IMR-90 (cell line): ENCODE measurements at regions not wholly inside any gene's neighbourhood (a gene's known extent, or its start where the extent isn't known, plus 50 kb on each side); places are given as distances from the start of the nearest gene placed in this dataset.

Experiments used
- ATAC-seq: fragments of 200-7000 bp; cut with Tn5 transposase; 2 replicates; pipeline ENCODE4 v1.9.1; 2020; ENCODE audit warnings: low read depth, mild to moderate bottlenecking, moderate library complexity
- BruUV-seq: library from RNA; stranded (reverse); fragments of 400-500 nt; replicated peaks from 2 replicates; lab custom pipeline; 2021; lab: Mats Ljungman, UMichigan
- CTCF ChIA-PET: fragments of 300-600 bp; formaldehyde crosslinking; extraction: SDS; loops from one replicate; lab custom pipeline; 2021; ENCODE audit warnings: antibody characterized with exemption; lab: Yijun Ruan, JAX
- POLR2A ChIA-PET: fragments of 300-600 bp; sonication (Branson Sonifier 250); formaldehyde crosslinking; loops from one replicate; lab custom pipeline; 2022; ENCODE audit warnings: antibody characterized with exemption; ENCODE audit not compliant: unreplicated experiment; lab: Charles Lee
- DNase-seq: peaks from one replicate; pipeline ENCODE4 v3.0.0; 2013
- H2AFZ ChIP-seq: replicated peaks from 2 replicates; pipeline ENCODE3; 2013; ENCODE audit warnings: low read length, mild to moderate bottlenecking; ENCODE audit not compliant: poor library complexity
- H2AK5ac ChIP-seq: 2 replicates; pipeline ENCODE4 v1.6.1; 2013; ENCODE audit warnings: low read depth, low read length, inconsistent platforms
- H2AK9ac ChIP-seq: replicated peaks from 2 replicates; pipeline ENCODE3; 2013; ENCODE audit warnings: mild to moderate bottlenecking, low read depth, low read length, moderate library complexity; ENCODE audit not compliant: poor library complexity
- H2BK120ac ChIP-seq: 2 replicates; pipeline ENCODE4 v1.6.1; 2013; ENCODE audit warnings: low read depth, low read length, inconsistent platforms
- H2BK15ac ChIP-seq: 3 replicates; pipeline ENCODE4 v1.6.1; 2013; ENCODE audit warnings: low read depth, low read length, inconsistent platforms
- H2BK20ac ChIP-seq: 2 replicates; pipeline ENCODE4 v1.6.1; 2013; ENCODE audit warnings: low read depth, mild to moderate bottlenecking, inconsistent platforms, low read length, moderate library complexity
- H2BK5ac ChIP-seq: 2 replicates; pipeline ENCODE4 v1.6.1; 2013; ENCODE audit warnings: mild to moderate bottlenecking, low read depth, low read length, inconsistent platforms; ENCODE audit not compliant: poor library complexity, severe bottlenecking
- H3K14ac ChIP-seq: replicated peaks from 2 replicates; pipeline ENCODE4 v1.6.1; 2013; ENCODE audit warnings: low read depth, low read length, inconsistent platforms
- H3K18ac ChIP-seq: 2 replicates; pipeline ENCODE4 v1.6.1; 2013; ENCODE audit warnings: low read depth, low read length, control low read depth
- H3K23ac ChIP-seq: 2 replicates; pipeline ENCODE4 v1.6.1; 2013; ENCODE audit warnings: low read depth, low read length, inconsistent platforms
- H3K27ac ChIP-seq: 2 replicates; pipeline ENCODE4 v1.5.1; 2013; ENCODE audit warnings: mild to moderate bottlenecking, control low read depth, low read length; ENCODE audit not compliant: insufficient read depth
- H3K27me3 ChIP-seq: 2 replicates; pipeline ENCODE4 v1.6.1; 2013; ENCODE audit warnings: low read length; ENCODE audit not compliant: control insufficient read depth, insufficient read depth
- H3K36me3 ChIP-seq: 2 replicates; pipeline ENCODE4 v1.6.1; 2013; ENCODE audit warnings: low read length, mixed read lengths; ENCODE audit not compliant: control insufficient read depth, insufficient read depth
- H3K4ac ChIP-seq: 2 replicates; pipeline ENCODE4 v1.6.1; 2013; ENCODE audit warnings: low read depth, low read length, inconsistent platforms
- H3K4me1 ChIP-seq: 2 replicates; pipeline ENCODE4 v1.6.1; 2013; ENCODE audit warnings: low read length, mixed read lengths; ENCODE audit not compliant: control insufficient read depth, insufficient read depth
- H3K4me2 ChIP-seq: 2 replicates; pipeline ENCODE4 v1.6.1; 2013; ENCODE audit warnings: low read depth, mild to moderate bottlenecking, control low read depth, low read length, moderate library complexity
- H3K4me3 ChIP-seq: 2 replicates; pipeline ENCODE4 v1.5.1; 2013; ENCODE audit warnings: low read depth, mild to moderate bottlenecking, control low read depth, low read length, moderate library complexity; ENCODE audit not compliant: insufficient read depth
- H3K56ac ChIP-seq: 2 replicates; pipeline ENCODE4 v1.6.1; 2013; ENCODE audit warnings: low read length, inconsistent platforms; ENCODE audit not compliant: insufficient read depth; ENCODE audit errors: extremely low read depth
- H3K79me1 ChIP-seq, 2 experiments: 2 replicates each; pipeline ENCODE4 v1.6.1; 2013; ENCODE audit warnings: low read length in 2 of 2, inconsistent platforms in 1 of 2, low read depth in 1 of 2
- H3K9ac ChIP-seq: 2 replicates; pipeline ENCODE4 v1.6.1; 2013; ENCODE audit warnings: low read depth, low read length, control low read depth
- H3K9me1 ChIP-seq: 2 replicates; pipeline ENCODE4 v1.6.1; 2013; ENCODE audit warnings: low read length, inconsistent platforms; ENCODE audit not compliant: insufficient read depth
- H3K9me3 ChIP-seq: 2 replicates; pipeline ENCODE4 v1.6.1; 2013; ENCODE audit warnings: low read length; ENCODE audit not compliant: control insufficient read depth, insufficient read depth
- H4K20me1 ChIP-seq: 2 replicates; pipeline ENCODE4 v1.6.1; 2013; ENCODE audit warnings: low read length, inconsistent platforms; ENCODE audit not compliant: insufficient read depth
- H4K5ac ChIP-seq: 2 replicates; pipeline ENCODE4 v1.6.1; 2013; ENCODE audit warnings: mild to moderate bottlenecking, low read depth, low read length, control low read depth
- H4K8ac ChIP-seq, 2 experiments: 2 replicates each; pipeline ENCODE4 v1.6.1; 2013; ENCODE audit warnings: low read depth in 2 of 2, low read length in 2 of 2, control low read depth in 1 of 2, inconsistent platforms in 1 of 2
- H4K91ac ChIP-seq: 2 replicates; pipeline ENCODE4 v1.6.1; 2013; ENCODE audit warnings: low read depth, low read length, inconsistent platforms; ENCODE audit not compliant: insufficient read depth
- CEBPB ChIP-seq: IDR thresholded peaks from 2 replicates; pipeline ENCODE4 v1.6.1; 2012; ENCODE audit warnings: low read depth, low read length, improper control_type of control experiment
- CHD1 ChIP-seq: IDR thresholded peaks from 2 replicates; pipeline ENCODE4 v1.6.1; 2012; ENCODE audit warnings: low read depth, low read length, improper control_type of control experiment
- CTCF ChIP-seq: conservative IDR thresholded peaks from 2 replicates; pipeline ENCODE4 v1.5.1; 2012; ENCODE audit warnings: mild to moderate bottlenecking, low read depth, low read length, improper control_type of control experiment
- FOS ChIP-seq: fragments of 150-350 bp; IDR thresholded peaks from 2 replicates; pipeline ENCODE4 v1.6.1; 2016; ENCODE audit warnings: low read depth, low read length
- NFE2L2 ChIP-seq: fragments of 150-350 bp; IDR thresholded peaks from 2 replicates; pipeline ENCODE4 v1.6.1; 2016; ENCODE audit warnings: low read depth, mild to moderate bottlenecking, low read length
- POLR2A ChIP-seq: IDR thresholded peaks from 2 replicates; pipeline ENCODE4 v1.6.1; 2012; ENCODE audit warnings: mild to moderate bottlenecking, low read depth, low read length
- SMC3 ChIP-seq: fragments of 150-350 bp; IDR thresholded peaks from 2 replicates; pipeline ENCODE4 v1.6.1; 2016; ENCODE audit warnings: low read depth, mild to moderate bottlenecking, antibody characterized with exemption, low read length, moderate library complexity
- WGBS, 2 experiments: methylation state at CpG; one replicate each; pipeline versions ENCODE4 v1.1.5 to v1.1.7; 2013; ENCODE audit warnings: missing lambda C conversion rate in 2 of 2; ENCODE audit not compliant: insufficient read length in 1 of 2; ENCODE audit errors: extremely low coverage in 2 of 2; 5-methylcytosine and 5-hydroxymethylcytosine counted together
- dilution Hi-C: fragments of 300-500 bp; cut with HindIII; formaldehyde crosslinking; loops from one replicate; pipeline ENCODE4 v1.14.3; 2018; ENCODE audit warnings: low sequenced_read_pairs; ENCODE audit not compliant: unreplicated experiment
- in situ Hi-C: fragments of 300-500 bp; cut with MboI; formaldehyde crosslinking; loops from 3 replicates; pipeline ENCODE4 v1.14.3; 2019; ENCODE audit warnings: low sequenced_read_pairs, inconsistent platforms, mixed read lengths
- intact Hi-C: fragments of 100-400 bp; cut with micrococcal nuclease; formaldehyde crosslinking; loops from 2 replicates; pipeline ENCODE4 v1.10.0; 2022

GRCh38 chr4:81688085-81688484 is 216.4 kb upstream of the RASGEF1B start:
- no peak overlapping the region for H3K27ac ChIP-seq
- no peak overlapping the region for H2AFZ ChIP-seq
- TF ChIP-seq CHD1: no peak
- TF ChIP-seq CTCF: 0 out of 2 replicates have a peak, but pooled peaks have one; percentile 13
- TF ChIP-seq FOS: no peak
- no peak for TF ChIP-seq NFE2L2
- TF ChIP-seq SMC3: no peak
- TF ChIP-seq POLR2A: no peak
- TF ChIP-seq CEBPB: no peak
- H2AK9ac ChIP-seq: no peak overlapping the region
- intact Hi-C loops: loop anchor here (2.0 kb wide), 2 partner anchors 221 to 281 kb away; no protein-coding TSS in a partner anchor
- no CpG with 5 or more reads among the region's 4 CpGs for WGBS, 2 experiments
- no peak overlapping the region for H3K4ac ChIP-seq
- H4K8ac ChIP-seq: no peak overlapping the region
- no peaks in the 10 kb centered on the region for H3K36me3 ChIP-seq
- no peak overlapping the region for H3K18ac ChIP-seq
- no peaks in the 10 kb centered on the region for H3K79me1 ChIP-seq
- no peaks in the 10 kb centered on the region for H3K9me3 ChIP-seq
- dilution Hi-C loops: no loop called here
- H2BK5ac ChIP-seq: no peak overlapping the region
- no peak overlapping the region for H3K4me2 ChIP-seq
- H3K14ac ChIP-seq: no peak overlapping the region
- POLR2A ChIA-PET: no interaction called here
- no peak overlapping the region for H2AK5ac ChIP-seq
- H3K4me1 ChIP-seq: no peaks in the 10 kb centered on the region
- CTCF ChIA-PET: interaction anchor here (1.4 kb wide), 1 partner anchor 10 kb away, joined by 4 read pairs; no protein-coding TSS in a partner anchor
- no peaks in the 10 kb centered on the region for H3K27me3 ChIP-seq
- no peak overlapping the region for H4K5ac ChIP-seq
- DNase-seq: no peak
- no peak overlapping the region for H2BK20ac ChIP-seq
- no peak overlapping the region for H2BK15ac ChIP-seq
- H3K9me1 ChIP-seq: no peaks in the 10 kb centered on the region
- H2BK120ac ChIP-seq: no peak overlapping the region
- ATAC-seq: peak; percentile 71
- in situ Hi-C loops: no loop called here
- H3K56ac ChIP-seq: no peak overlapping the region
- H3K9ac ChIP-seq: no peak overlapping the region
- BruUV-seq: no TSS peak
- H3K4me3 ChIP-seq: no peak overlapping the region
- no peak overlapping the region for H4K91ac ChIP-seq
- H3K23ac ChIP-seq: no peak overlapping the region
- no peaks in the 10 kb centered on the region for H4K20me1 ChIP-seq
